HEK293 (cell line): ENCODE measurements at regions not wholly inside any gene's neighbourhood (a gene's known extent, or its start where the extent isn't known, plus 50 kb on each side); places are given as distances from the start of the nearest gene placed in this dataset.

Experiments used
- CTCF ChIA-PET: fragments of 350-600 bp; formaldehyde crosslinking; extraction: SDS; loops from one replicate; lab custom pipeline; 2021; ENCODE audit warnings: antibody characterized with exemption; lab: Yijun Ruan, JAX
- POLR2A ChIA-PET: fragments of 300-600 bp; formaldehyde crosslinking; extraction: SDS; loops from one replicate; lab custom pipeline; 2020; ENCODE audit warnings: antibody characterized with exemption, inconsistent platforms; lab: Yijun Ruan, JAX
- H3K27ac ChIP-seq: fragments of 200-500 bp; sonication (Bioruptor generic); 2 replicates; pipeline ENCODE4 v1.5.1; 2014; ENCODE audit warnings: low read depth, low read length, control low read depth, inconsistent platforms; ENCODE audit errors: extremely low read depth
- H3K36me3 ChIP-seq, 2 experiments: fragments of 200-500 bp in 1 of 2; sonication (Bioruptor generic) in 1 of 2; 1 replicate in 1 of 2; 2 replicates in 1 of 2; pipeline ENCODE4 v1.5.1; 2014 to 2017; ENCODE audit warnings: inconsistent platforms in 2 of 2, low read length in 2 of 2; ENCODE audit not compliant: control insufficient read depth in 2 of 2, insufficient read depth in 1 of 2
- H3K4me1 ChIP-seq: fragments of 200-500 bp; sonication (Bioruptor generic); 2 replicates; pipeline ENCODE4 v1.5.1; 2014; ENCODE audit warnings: mild to moderate bottlenecking, low read length, inconsistent platforms; ENCODE audit not compliant: control insufficient read depth, insufficient read depth
- H3K4me3 ChIP-seq: 2 replicates; pipeline ENCODE4 v1.5.1; 2011; ENCODE audit warnings: low read depth, mild to moderate bottlenecking, control low read depth, low read length, moderate library complexity
- H3K9me3 ChIP-seq: fragments of 200-500 bp; sonication (Bioruptor generic); 2 replicates; pipeline ENCODE4 v1.5.1; 2014; ENCODE audit warnings: low read depth, low read length, inconsistent platforms; ENCODE audit not compliant: control insufficient read depth, insufficient read depth
- EGR2 ChIP-seq: fragments of 450-650 bp; formaldehyde crosslinking; IDR thresholded peaks from 2 replicates; pipeline ENCODE4 v1.5.1; 2016; ENCODE audit warnings: low read depth, missing biosample characterization, missing genetic modification characterization
- GLIS1 ChIP-seq: fragments of 450-650 bp; formaldehyde crosslinking; IDR thresholded peaks from 2 replicates; pipeline ENCODE4 v1.5.1; 2016; ENCODE audit warnings: missing biosample characterization, missing genetic modification characterization
- KLF10 ChIP-seq: fragments of 450-650 bp; IDR thresholded peaks from 2 replicates; pipeline ENCODE4 v1.5.1; 2018; ENCODE audit warnings: missing biosample characterization, mild to moderate bottlenecking, missing genetic modification characterization
- ZIC2 ChIP-seq: fragments of 450-650 bp; formaldehyde crosslinking; IDR thresholded peaks from 2 replicates; pipeline ENCODE4 v1.5.1; 2016; ENCODE audit warnings: missing biosample characterization, missing genetic modification characterization
- ZNF155 ChIP-seq: fragments of 450-650 bp; formaldehyde crosslinking; IDR thresholded peaks from 2 replicates; pipeline ENCODE4 v1.5.1; 2016; ENCODE audit warnings: missing biosample characterization, missing genetic modification characterization
- ZNF211 ChIP-seq: fragments of 450-650 bp; formaldehyde crosslinking; IDR thresholded peaks from 2 replicates; pipeline ENCODE4 v1.5.1; 2016; ENCODE audit warnings: low read depth, missing biosample characterization, missing genetic modification characterization
- ZNF223 ChIP-seq: fragments of 450-650 bp; formaldehyde crosslinking; IDR thresholded peaks from 2 replicates; pipeline ENCODE4 v1.5.1; 2016; ENCODE audit warnings: missing biosample characterization, missing genetic modification characterization
- ZNF23 ChIP-seq: fragments of 450-650 bp; formaldehyde crosslinking; IDR thresholded peaks from 2 replicates; pipeline ENCODE4 v1.5.1; 2016; ENCODE audit warnings: missing biosample characterization, missing genetic modification characterization, borderline replicate concordance
- ZNF274 ChIP-seq, 2 experiments: fragments of 200-500 bp in 1 of 2; fragments of 450-650 bp in 1 of 2; sonication (Bioruptor generic) in 1 of 2; formaldehyde crosslinking in 1 of 2; IDR thresholded peaks; 2 replicates each; pipeline versions ENCODE4 v1.5.1 to v1.6.1; 2014 to 2016; ENCODE audit warnings: borderline replicate concordance in 1 of 2, inconsistent platforms in 1 of 2, low read length in 1 of 2, missing biosample characterization in 1 of 2, missing genetic modification characterization in 1 of 2
- ZNF391 ChIP-seq: fragments of 450-650 bp; formaldehyde crosslinking; IDR thresholded peaks from 2 replicates; pipeline ENCODE4 v1.5.1; 2016; ENCODE audit warnings: low read depth, missing biosample characterization, missing genetic modification characterization, borderline replicate concordance
- ZNF394 ChIP-seq: fragments of 450-650 bp; formaldehyde crosslinking; IDR thresholded peaks from 2 replicates; pipeline ENCODE4 v1.5.1; 2016; ENCODE audit warnings: missing biosample characterization, missing genetic modification characterization, mild to moderate bottlenecking, moderate library complexity, borderline replicate concordance
- ZNF404 ChIP-seq: fragments of 450-650 bp; formaldehyde crosslinking; IDR thresholded peaks from 2 replicates; pipeline ENCODE4 v1.5.1; 2017; ENCODE audit warnings: missing biosample characterization, missing genetic modification characterization
- ZNF510 ChIP-seq: fragments of 450-650 bp; formaldehyde crosslinking; IDR thresholded peaks from 2 replicates; pipeline ENCODE4 v1.5.1; 2018; ENCODE audit warnings: mild to moderate bottlenecking, missing genetic modification characterization, missing biosample characterization; ENCODE audit not compliant: insufficient replicate concordance
- ZNF514 ChIP-seq: fragments of 450-650 bp; formaldehyde crosslinking; IDR thresholded peaks from 2 replicates; pipeline ENCODE4 v1.5.1; 2016; ENCODE audit warnings: missing biosample characterization, missing genetic modification characterization
- ZNF530 ChIP-seq: fragments of 450-650 bp; formaldehyde crosslinking; IDR thresholded peaks from 2 replicates; pipeline ENCODE4 v1.5.1; 2016; ENCODE audit warnings: low read depth, missing biosample characterization, missing genetic modification characterization
- ZNF610 ChIP-seq: fragments of 450-650 bp; formaldehyde crosslinking; IDR thresholded peaks from 2 replicates; pipeline ENCODE4 v1.5.1; 2016; ENCODE audit warnings: missing biosample characterization, missing genetic modification characterization, borderline replicate concordance
- ZNF623 ChIP-seq: fragments of 450-650 bp; formaldehyde crosslinking; IDR thresholded peaks from 2 replicates; pipeline ENCODE4 v1.5.1; 2016; ENCODE audit warnings: missing biosample characterization, missing genetic modification characterization
- ZNF626 ChIP-seq: fragments of 450-650 bp; sonication (Bioruptor Pico); formaldehyde crosslinking; IDR thresholded peaks from 2 replicates; pipeline ENCODE4 v1.5.1; 2018; ENCODE audit warnings: missing biosample characterization, missing genetic modification characterization, inconsistent platforms
- ZNF707 ChIP-seq: fragments of 450-650 bp; formaldehyde crosslinking; IDR thresholded peaks from 2 replicates; pipeline ENCODE4 v1.5.1; 2016; ENCODE audit warnings: missing biosample characterization, missing genetic modification characterization
- ZNF76 ChIP-seq: fragments of 450-650 bp; formaldehyde crosslinking; IDR thresholded peaks from 2 replicates; pipeline ENCODE4; 2016; ENCODE audit warnings: low read depth, missing biosample characterization, missing genetic modification characterization, borderline replicate concordance
- ZSCAN23 ChIP-seq: fragments of 450-650 bp; formaldehyde crosslinking; IDR thresholded peaks from 2 replicates; pipeline ENCODE4 v1.5.1; 2016; ENCODE audit warnings: missing biosample characterization, missing genetic modification characterization
- TF ChIP-seq, protein P1 (sequence below): fragments of 450-650 bp; formaldehyde crosslinking; IDR thresholded peaks from 2 replicates; pipeline ENCODE4 v1.5.1; 2016; ENCODE audit warnings: missing biosample characterization, missing genetic modification characterization
- TF ChIP-seq, protein P2 (sequence below): fragments of 450-650 bp; formaldehyde crosslinking; IDR thresholded peaks from 2 replicates; pipeline ENCODE4 v1.5.1; 2016; ENCODE audit warnings: missing biosample characterization, missing genetic modification characterization
- TF ChIP-seq, protein P3 (sequence below): fragments of 450-650 bp; formaldehyde crosslinking; IDR thresholded peaks from 2 replicates; pipeline ENCODE4 v1.5.1; 2017; ENCODE audit warnings: missing biosample characterization, mild to moderate bottlenecking, missing genetic modification characterization, moderate library complexity
- TF ChIP-seq, protein P4 (sequence below): fragments of 450-650 bp; formaldehyde crosslinking; IDR thresholded peaks from 2 replicates; pipeline ENCODE4 v1.5.1; 2016; ENCODE audit warnings: missing biosample characterization, missing genetic modification characterization

DNA sequence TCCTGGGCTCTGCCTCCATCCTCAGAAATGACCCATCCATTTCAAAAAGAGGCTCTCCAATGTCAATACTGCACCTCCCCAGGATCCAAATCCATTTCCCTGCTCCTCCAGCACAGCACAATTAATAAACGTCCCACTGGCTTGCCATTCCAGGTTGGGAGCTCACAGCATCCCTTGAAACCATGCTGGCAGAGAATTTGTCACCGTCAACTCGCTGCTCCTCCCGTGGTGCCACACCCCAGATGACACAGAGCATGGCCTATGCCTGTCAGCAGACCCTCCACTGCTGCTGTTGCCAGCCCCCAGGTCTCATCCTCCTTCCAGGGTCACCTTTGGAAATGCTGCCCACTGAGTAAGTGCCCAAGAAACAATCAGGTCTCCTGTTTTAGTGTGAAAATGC is 53.0 kb upstream of the UQCRFS1 start:
- no peaks in the 10 kb centered on the region for H3K9me3 ChIP-seq
- no peak overlapping the region for H3K4me3 ChIP-seq
- no peaks in the 10 kb centered on the region for H3K4me1 ChIP-seq
- POLR2A ChIA-PET, result no interaction called here
- CTCF ChIA-PET, result interaction anchor here (0.9 to 6.6 kb wide), 6 partner anchors 9 to 969 kb away, joined by 3 to 60 read pairs (median 4); no protein-coding TSS in a partner anchor
- TF ChIP-seq ZNF394 (tag by site-specific recombination) (no peak), ZNF223 (tag by site-specific recombination) (no peak), ZIC2 (tag by site-specific recombination) (peak; percentile 65; the same call in 1 of the 2 replicates), ZNF23 (no peak), GLIS1 (tag by site-specific recombination) (no peak)
- H3K36me3 ChIP-seq, result no peaks in the 10 kb centered on the region
- no peak overlapping the region for H3K27ac ChIP-seq

DNA sequence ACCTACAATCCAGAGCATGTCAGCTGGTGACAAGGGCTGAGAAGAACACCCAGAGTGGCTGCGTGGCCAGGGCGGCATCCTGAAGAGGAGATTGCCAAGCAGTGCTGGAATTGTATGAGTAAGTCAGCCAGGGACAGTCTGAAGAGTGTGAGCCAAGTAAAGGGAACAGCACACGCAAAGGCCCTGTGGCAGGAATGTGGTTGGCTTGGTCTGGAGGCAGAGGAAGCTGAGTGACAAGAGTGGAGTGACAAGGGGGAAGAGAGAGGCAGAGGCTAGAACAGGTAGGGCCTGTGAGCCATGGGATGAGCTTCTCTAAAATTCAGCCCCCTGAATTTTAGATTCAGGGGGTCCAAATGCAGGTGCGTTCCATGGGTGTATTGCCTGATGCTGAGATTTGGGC is 53.7 kb upstream of the UQCRFS1 start:
- Histone ChIP-seq H3K36me3 (no peaks in the 10 kb centered on the region), H3K4me3 (no peak overlapping the region), H3K4me1 (no peaks in the 10 kb centered on the region), H3K9me3 (no peaks in the 10 kb centered on the region), H3K27ac (no peak overlapping the region)
- CTCF ChIA-PET, result interaction anchor here (0.5 to 1.8 kb wide), 9 partner anchors 9 to 968 kb away, joined by 3 to 5 read pairs (median 4); no protein-coding TSS in a partner anchor
- POLR2A ChIA-PET, result no interaction called here
- peak; percentile 69 for TF ChIP-seq ZNF623 (tag by site-specific recombination)
- TF ChIP-seq ZNF23, result no peak
- no peak for TF ChIP-seq ZNF76 (tag by site-specific recombination)

DNA sequence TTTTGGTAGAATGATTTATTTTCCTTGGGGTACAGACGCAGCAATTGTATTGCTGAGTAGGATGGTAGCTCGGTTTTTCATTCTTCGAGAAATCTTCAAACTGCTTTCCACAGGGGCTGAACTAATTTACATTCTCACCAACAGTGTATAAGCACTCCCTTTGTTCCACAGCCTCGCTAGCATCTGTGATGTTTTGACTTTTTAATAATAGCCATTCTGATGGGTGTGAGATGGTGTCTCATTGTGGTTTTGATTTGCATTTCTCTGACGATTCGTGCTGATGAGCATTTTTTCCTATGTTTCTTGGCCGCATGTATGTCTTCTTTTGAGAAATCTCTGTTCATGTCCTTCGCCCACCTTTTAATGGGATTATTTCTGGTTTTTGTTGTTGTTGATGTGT is 54.8 kb upstream of the UQCRFS1 start:
- ChIA-PET POLR2A (no interaction called here), CTCF (interaction anchor here (1.3 to 1.6 kb wide), 2 partner anchors 148 to 260 kb away, joined by 5 read pairs; no protein-coding TSS in a partner anchor)
- no peak for TF ChIP-seq ZNF510 (tag by site-specific recombination)
- TF ChIP-seq, protein P1, sequence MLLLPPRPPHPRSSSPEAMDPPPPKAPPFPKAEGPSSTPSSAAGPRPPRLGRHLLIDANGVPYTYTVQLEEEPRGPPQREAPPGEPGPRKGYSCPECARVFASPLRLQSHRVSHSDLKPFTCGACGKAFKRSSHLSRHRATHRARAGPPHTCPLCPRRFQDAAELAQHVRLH (tag by site-specific recombination), result no peak
- no peak for TF ChIP-seq ZNF155
- TF ChIP-seq, protein P2, sequence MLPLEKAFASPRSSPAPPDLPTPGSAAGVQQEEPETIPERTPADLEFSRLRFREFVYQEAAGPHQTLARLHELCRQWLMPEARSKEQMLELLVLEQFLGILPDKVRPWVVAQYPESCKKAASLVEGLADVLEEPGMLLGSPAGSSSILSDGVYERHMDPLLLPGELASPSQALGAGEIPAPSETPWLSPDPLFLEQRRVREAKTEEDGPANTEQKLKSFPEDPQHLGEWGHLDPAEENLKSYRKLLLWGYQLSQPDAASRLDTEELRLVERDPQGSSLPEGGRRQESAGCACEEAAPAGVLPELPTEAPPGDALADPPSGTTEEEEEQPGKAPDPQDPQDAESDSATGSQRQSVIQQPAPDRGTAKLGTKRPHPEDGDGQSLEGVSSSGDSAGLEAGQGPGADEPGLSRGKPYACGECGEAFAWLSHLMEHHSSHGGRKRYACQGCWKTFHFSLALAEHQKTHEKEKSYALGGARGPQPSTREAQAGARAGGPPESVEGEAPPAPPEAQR, result no peak
- TF ChIP-seq, protein P3, sequence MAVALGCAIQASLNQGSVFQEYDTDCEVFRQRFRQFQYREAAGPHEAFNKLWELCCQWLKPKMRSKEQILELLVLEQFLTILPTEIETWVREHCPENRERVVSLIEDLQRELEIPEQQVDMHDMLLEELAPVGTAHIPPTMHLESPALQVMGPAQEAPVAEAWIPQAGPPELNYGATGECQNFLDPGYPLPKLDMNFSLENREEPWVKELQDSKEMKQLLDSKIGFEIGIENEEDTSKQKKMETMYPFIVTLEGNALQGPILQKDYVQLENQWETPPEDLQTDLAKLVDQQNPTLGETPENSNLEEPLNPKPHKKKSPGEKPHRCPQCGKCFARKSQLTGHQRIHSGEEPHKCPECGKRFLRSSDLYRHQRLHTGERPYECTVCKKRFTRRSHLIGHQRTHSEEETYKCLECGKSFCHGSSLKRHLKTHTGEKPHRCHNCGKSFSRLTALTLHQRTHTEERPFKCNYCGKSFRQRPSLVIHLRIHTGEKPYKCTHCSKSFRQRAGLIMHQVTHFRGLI (tag by site-specific recombination), result no peak
- no peak for TF ChIP-seq ZSCAN23 (tag by site-specific recombination)
- TF ChIP-seq ZNF76 (tag by site-specific recombination), result no peak
- TF ChIP-seq ZNF530 (tag by site-specific recombination), result no peak
- no peak for TF ChIP-seq ZNF626
- no peak for TF ChIP-seq ZNF274 (IDR thresholded peaks at IDR 0.05; ENCODE audit: low read length)
- no peak for TF ChIP-seq ZNF274 (tag by site-specific recombination; IDR thresholded peaks at IDR 0.05; ENCODE audit: borderline replicate concordance)
- TF ChIP-seq ZNF211, result no peak
- TF ChIP-seq ZNF514, result no peak
- TF ChIP-seq ZNF404 (tag by site-specific recombination), result no peak
- no peak for TF ChIP-seq ZNF707
- no peak for TF ChIP-seq EGR2 (tag by site-specific recombination)
- TF ChIP-seq ZNF391 (tag by site-specific recombination), result no peak
- TF ChIP-seq ZNF610 (tag by site-specific recombination), result no peak
- TF ChIP-seq KLF10 (tag by site-specific recombination), result no peak
- TF ChIP-seq, protein P4, sequence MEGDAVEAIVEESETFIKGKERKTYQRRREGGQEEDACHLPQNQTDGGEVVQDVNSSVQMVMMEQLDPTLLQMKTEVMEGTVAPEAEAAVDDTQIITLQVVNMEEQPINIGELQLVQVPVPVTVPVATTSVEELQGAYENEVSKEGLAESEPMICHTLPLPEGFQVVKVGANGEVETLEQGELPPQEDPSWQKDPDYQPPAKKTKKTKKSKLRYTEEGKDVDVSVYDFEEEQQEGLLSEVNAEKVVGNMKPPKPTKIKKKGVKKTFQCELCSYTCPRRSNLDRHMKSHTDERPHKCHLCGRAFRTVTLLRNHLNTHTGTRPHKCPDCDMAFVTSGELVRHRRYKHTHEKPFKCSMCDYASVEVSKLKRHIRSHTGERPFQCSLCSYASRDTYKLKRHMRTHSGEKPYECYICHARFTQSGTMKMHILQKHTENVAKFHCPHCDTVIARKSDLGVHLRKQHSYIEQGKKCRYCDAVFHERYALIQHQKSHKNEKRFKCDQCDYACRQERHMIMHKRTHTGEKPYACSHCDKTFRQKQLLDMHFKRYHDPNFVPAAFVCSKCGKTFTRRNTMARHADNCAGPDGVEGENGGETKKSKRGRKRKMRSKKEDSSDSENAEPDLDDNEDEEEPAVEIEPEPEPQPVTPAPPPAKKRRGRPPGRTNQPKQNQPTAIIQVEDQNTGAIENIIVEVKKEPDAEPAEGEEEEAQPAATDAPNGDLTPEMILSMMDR (tag by site-specific recombination), result no peak
- no peak for TF ChIP-seq ZNF23
- Histone ChIP-seq H3K4me3 (no peak overlapping the region), H3K36me3 (no peaks in the 10 kb centered on the region), H3K9me3 (no peaks in the 10 kb centered on the region), H3K4me1 (no peaks in the 10 kb centered on the region), H3K27ac (no peak overlapping the region)
